MCF 10A (cell line): ENCODE measurements at regions not wholly inside any gene's neighbourhood (a gene's known extent, or its start where the extent isn't known, plus 50 kb on each side); places are given as distances from the start of the nearest gene placed in this dataset.
"Not testable (repeated sequence)": the region's sequence is repeated elsewhere in the genome, so short reads cannot be mapped to it uniquely, and the experiment has no call there.

ENCODE experiments used
- BruUV-seq: library from RNA; stranded (reverse); fragments of 400-500 nt; replicated peaks from 2 replicates; lab custom pipeline; 2021; lab: Mats Ljungman, UMichigan
- CTCF ChIA-PET: fragments of 300-600 bp; sonication (Branson Sonifier 250); formaldehyde crosslinking; extraction: SDS; loops from one replicate; lab custom pipeline; 2021; ENCODE audit warnings: antibody characterized with exemption, inconsistent platforms; lab: Yijun Ruan, JAX
- POLR2A ChIA-PET: fragments of 300-600, 350-650 bp; sonication (Branson Sonifier 250); formaldehyde crosslinking; extraction: SDS; loops from one replicate; lab custom pipeline; 2020; ENCODE audit warnings: antibody characterized with exemption, inconsistent platforms; lab: Yijun Ruan, JAX
- DNase-seq: peaks from one replicate; pipeline ENCODE4 v3.0.0-alpha.2; 2018; ENCODE audit not compliant: unreplicated experiment
- H3K27ac Mint-ChIP-seq: one replicate; pipeline ENCODE4 v1.8.0; 2022; ENCODE audit warnings: mild to moderate bottlenecking, low read depth, mixed read lengths; ENCODE audit not compliant: unreplicated experiment
- H3K27me3 Mint-ChIP-seq: one replicate; pipeline ENCODE4 v1.8.0; 2022; ENCODE audit warnings: mixed read lengths; ENCODE audit not compliant: insufficient read depth, unreplicated experiment
- H3K36me3 Mint-ChIP-seq: one replicate; pipeline ENCODE4 v1.8.0; 2022; ENCODE audit warnings: mild to moderate bottlenecking, moderate library complexity, mixed read lengths; ENCODE audit not compliant: insufficient read depth, unreplicated experiment
- H3K4me1 Mint-ChIP-seq: one replicate; pipeline ENCODE4 v1.8.0; 2022; ENCODE audit warnings: mixed read lengths; ENCODE audit not compliant: insufficient read depth, unreplicated experiment
- H3K4me3 Mint-ChIP-seq: one replicate; pipeline ENCODE4 v1.8.0; 2022; ENCODE audit warnings: mild to moderate bottlenecking, moderate library complexity, mixed read lengths; ENCODE audit not compliant: unreplicated experiment
- H3K9me3 Mint-ChIP-seq: one replicate; pipeline ENCODE4 v1.8.0; 2022; ENCODE audit warnings: mixed read lengths; ENCODE audit not compliant: unreplicated experiment
- intact Hi-C: fragments of 100-400 bp; cut with micrococcal nuclease; formaldehyde crosslinking; loops from 2 replicates; pipeline ENCODE4 v1.14.1; 2022
- TF ChIP-seq, protein P1 (sequence below): fragments of 200-600 bp; IDR thresholded peaks from one replicate; pipeline ENCODE4 v1.8.0; 2022; ENCODE audit warnings: antibody characterized with exemption, mild to moderate bottlenecking; ENCODE audit not compliant: unreplicated experiment

DNA sequence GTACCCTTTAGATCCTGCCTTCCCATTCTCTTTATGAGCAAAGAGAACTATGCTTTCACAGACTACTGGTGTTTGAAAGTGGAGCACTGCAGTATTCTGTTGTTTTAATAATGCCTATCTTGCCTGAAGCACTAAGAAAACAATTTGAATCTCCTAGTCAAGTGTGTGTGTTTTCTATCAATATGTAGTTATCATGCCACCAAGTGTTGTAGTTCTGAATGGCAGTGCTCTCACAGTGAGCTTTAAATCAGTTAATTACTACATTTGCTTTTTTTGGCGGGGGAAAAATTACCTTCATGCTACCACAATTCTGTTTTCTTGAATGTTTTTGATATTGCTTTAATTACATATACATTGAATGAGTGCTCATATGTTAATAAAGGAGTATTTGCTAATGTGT, 143.6 kb upstream of the FAM47A start:
- no peaks in the 10 kb centered on the region for H3K4me1 Mint-ChIP-seq
- no peaks in the 10 kb centered on the region for H3K9me3 Mint-ChIP-seq
- H3K36me3 Mint-ChIP-seq, result no peaks in the 10 kb centered on the region
- CTCF ChIA-PET, result interaction anchor here (1.2 to 5.6 kb wide), 3 partner anchors 215 to 1497 kb away, joined by 4 to 61 read pairs (median 4); no protein-coding TSS in a partner anchor
- H3K4me3 Mint-ChIP-seq, result no peak overlapping the region
- peaks cover 11% of the 10 kb centered on the region for H3K27me3 Mint-ChIP-seq
- intact Hi-C loops, result loop anchor here (1.0 kb wide), 1 partner anchor 841 kb away; no protein-coding TSS in a partner anchor
- peak; percentile 11 for DNase-seq
- POLR2A ChIA-PET, result interaction anchor here (1.4 kb wide), 1 partner anchor 214 kb away, joined by 3 read pairs; no protein-coding TSS in a partner anchor
- H3K27ac Mint-ChIP-seq, result no peak overlapping the region
- BruUV-seq, result no TSS peak
- TF ChIP-seq, protein P1, sequence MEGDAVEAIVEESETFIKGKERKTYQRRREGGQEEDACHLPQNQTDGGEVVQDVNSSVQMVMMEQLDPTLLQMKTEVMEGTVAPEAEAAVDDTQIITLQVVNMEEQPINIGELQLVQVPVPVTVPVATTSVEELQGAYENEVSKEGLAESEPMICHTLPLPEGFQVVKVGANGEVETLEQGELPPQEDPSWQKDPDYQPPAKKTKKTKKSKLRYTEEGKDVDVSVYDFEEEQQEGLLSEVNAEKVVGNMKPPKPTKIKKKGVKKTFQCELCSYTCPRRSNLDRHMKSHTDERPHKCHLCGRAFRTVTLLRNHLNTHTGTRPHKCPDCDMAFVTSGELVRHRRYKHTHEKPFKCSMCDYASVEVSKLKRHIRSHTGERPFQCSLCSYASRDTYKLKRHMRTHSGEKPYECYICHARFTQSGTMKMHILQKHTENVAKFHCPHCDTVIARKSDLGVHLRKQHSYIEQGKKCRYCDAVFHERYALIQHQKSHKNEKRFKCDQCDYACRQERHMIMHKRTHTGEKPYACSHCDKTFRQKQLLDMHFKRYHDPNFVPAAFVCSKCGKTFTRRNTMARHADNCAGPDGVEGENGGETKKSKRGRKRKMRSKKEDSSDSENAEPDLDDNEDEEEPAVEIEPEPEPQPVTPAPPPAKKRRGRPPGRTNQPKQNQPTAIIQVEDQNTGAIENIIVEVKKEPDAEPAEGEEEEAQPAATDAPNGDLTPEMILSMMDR, result peak; percentile 41

DNA sequence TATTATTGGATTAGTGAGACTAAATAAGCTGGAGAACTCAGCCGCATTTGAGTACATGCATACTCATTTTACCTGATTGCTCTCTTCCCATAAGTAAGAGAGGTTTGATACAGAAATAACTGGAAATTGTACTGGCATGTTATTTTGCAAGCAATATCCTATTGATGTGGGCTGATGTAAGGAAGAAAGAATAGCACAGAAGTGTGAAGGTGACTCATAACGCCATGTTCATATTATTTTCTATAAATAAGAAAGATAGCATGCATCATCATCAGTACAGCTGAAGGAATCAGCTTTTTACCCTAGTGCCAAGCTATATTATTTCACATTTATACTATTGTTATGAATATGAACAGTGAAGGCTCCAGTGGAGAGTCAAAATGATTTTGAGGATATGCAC, 138.3 kb upstream of the FAM47A start:
- TF ChIP-seq, protein P1, result no peak
- no TSS peak for BruUV-seq
- Mint-ChIP-seq H3K27ac (no peak overlapping the region), H3K27me3 (peaks cover 11% of the 10 kb centered on the region), H3K36me3 (no peaks in the 10 kb centered on the region), H3K4me3 (no peak overlapping the region), H3K9me3 (no peaks in the 10 kb centered on the region), H3K4me1 (no peaks in the 10 kb centered on the region)
- POLR2A ChIA-PET, result no interaction called here
- CTCF ChIA-PET, result no interaction called here
- DNase-seq, result peak; percentile 18
- intact Hi-C loops, result no loop called here

DNA sequence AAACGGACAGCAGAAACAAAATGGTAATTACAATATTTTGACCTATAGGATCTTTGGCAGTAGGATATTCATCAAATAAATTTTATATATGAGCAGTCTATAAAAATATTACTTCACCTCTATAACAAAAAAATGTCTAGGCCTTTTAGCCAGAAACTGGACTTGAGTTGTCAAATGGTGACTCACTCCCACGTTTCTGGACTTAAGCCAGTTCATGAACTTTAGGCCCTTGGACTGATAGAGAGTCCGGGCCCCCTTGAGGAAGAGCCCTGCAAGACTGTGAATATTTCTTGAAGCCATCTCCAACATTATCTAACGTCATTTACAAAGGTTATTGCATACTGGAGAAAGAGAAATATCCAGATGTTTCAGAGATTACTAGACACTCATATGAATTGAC, 106.8 kb upstream of the FAM47A start:
- no peaks in the 10 kb centered on the region for H3K36me3 Mint-ChIP-seq
- peak; percentile 73 for DNase-seq
- intact Hi-C loops, result no loop called here
- no peak overlapping the region for H3K27ac Mint-ChIP-seq
- BruUV-seq, result no TSS peak
- no peaks in the 10 kb centered on the region for H3K9me3 Mint-ChIP-seq
- CTCF ChIA-PET, result interaction anchor here (0.5 to 0.6 kb wide), 2 partner anchors 93 to 195 kb away, joined by 3 to 4 read pairs; no protein-coding TSS in a partner anchor
- POLR2A ChIA-PET, result no interaction called here
- no peaks in the 10 kb centered on the region for H3K27me3 Mint-ChIP-seq
- H3K4me1 Mint-ChIP-seq, result no peaks in the 10 kb centered on the region
- TF ChIP-seq, protein P1, result no peak
- no peak overlapping the region for H3K4me3 Mint-ChIP-seq

DNA sequence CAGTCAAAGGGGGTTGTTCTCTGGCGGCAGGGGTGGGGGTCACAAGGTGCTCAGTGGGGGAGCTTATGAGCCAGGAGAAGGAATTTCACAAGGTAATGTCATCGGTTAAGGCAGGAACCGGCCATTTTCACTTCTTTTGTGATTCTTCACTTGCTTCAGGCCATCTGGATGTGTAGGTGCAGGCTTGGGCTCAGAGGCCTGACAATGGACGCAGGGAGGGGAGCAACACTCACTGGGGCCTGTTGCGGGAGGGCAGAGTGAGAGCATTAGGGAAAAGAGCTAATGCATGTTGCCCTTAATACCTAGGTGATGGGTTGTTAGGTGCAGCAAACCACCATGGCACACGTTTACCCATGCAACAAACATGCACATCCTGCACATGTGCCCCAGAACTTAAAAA, 98.0 kb upstream of the FAM47A start:
- POLR2A ChIA-PET, H3K27me3 Mint-ChIP-seq, intact Hi-C loops, H3K9me3 Mint-ChIP-seq, H3K4me3 Mint-ChIP-seq, H3K4me1 Mint-ChIP-seq, BruUV-seq, DNase-seq, H3K27ac Mint-ChIP-seq, H3K36me3 Mint-ChIP-seq: not testable (repeated sequence)
- CTCF ChIA-PET, result interaction anchor here (0.6 to 0.7 kb wide), 3 partner anchors 13 to 629 kb away, joined by 3 read pairs; no protein-coding TSS in a partner anchor

DNA sequence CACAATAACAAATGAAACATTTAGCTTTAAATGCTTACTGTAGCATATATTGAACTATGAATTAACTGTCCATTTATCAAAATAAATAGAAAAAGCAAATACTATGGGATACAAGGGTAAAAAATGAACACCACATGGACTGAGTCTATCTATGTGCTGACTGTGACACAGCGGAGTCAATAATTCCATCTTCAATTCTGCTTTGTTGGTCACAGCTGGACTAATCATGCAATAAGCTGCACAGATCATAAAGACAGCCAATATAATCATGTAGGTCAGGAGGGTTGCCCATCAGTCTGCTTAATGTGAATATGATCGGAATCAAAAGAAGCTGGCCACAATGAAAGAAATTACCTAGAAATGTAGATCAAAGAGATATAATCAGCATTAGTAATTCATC, 95.7 kb upstream of the FAM47A start:
- ChIA-PET CTCF (interaction anchor here (0.7 kb wide), 2 partner anchors 114 to 1332 kb away, joined by 3 to 4 read pairs; no protein-coding TSS in a partner anchor), POLR2A (no interaction called here)
- no peaks in the 10 kb centered on the region for H3K9me3 Mint-ChIP-seq
- H3K36me3 Mint-ChIP-seq, result no peaks in the 10 kb centered on the region
- no peak overlapping the region for H3K27ac Mint-ChIP-seq
- H3K27me3 Mint-ChIP-seq, result no peaks in the 10 kb centered on the region
- intact Hi-C loops, result no loop called here
- no peak overlapping the region for H3K4me3 Mint-ChIP-seq
- BruUV-seq, result no TSS peak
- TF ChIP-seq, protein P1, result no peak
- DNase-seq, result no peak
- no peaks in the 10 kb centered on the region for H3K4me1 Mint-ChIP-seq
